ENCODE measurements at regions not wholly inside any gene's neighbourhood (a gene's known extent, or its start where the extent isn't known, plus 50 kb on each side); places are given as distances from the start of the nearest gene placed in this dataset.

DNA sequence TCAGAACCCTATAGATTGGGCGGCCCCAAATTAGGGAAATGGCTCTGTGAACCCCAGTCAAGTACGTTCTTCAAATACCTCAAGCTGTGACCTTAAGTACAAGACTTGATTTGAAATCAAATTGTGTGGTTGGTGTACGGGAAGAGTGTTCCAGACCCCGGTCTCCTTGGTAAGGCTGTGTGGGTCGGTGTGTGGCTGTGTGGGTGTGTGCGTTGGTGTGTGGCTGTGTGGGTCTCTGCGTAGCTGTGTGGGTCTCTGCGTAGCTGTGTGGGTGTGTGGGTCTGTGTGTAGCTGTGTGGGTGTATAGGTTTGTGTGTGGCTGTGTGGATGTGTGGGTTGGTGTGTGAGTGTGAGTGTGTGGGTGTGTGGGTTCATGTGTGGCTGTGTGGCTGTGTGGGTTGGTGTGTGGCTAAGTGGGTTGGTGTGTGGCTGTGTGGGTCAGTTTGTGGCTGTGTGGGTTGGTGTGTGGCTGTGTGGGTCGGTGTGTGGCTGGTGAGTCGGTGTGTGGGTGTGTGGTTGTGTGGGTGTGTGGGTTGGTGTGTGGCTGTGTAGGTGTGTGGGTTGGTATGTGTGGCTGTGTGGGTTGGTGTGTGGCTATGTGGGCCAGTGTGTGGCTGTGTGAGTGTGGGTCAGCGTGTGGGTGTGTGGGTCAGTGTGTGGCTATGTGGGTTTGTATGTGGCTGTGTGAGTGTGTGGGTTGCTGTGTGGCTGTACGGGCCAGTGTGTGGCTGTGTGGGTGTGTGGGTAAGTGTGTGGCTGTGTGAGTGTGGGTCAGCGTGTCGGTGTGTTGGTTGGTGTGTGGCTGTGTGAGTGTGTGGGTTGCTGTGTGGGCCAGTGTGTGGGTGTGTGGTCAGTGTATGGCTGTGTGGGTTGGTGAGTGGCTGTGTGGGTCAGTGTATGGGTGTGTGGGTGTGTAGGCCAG, 238.7 kb upstream of the ZFHX3 start:
- Histone ChIP-seq H3K9me3 (ENCODE audit: control insufficient read depth, insufficient read depth, low read length) (no peaks in the 10 kb centered on the region), H3K14ac (replicated peaks; ENCODE audit: low read depth, low read length) (no peak overlapping the region), H3K27me3 (ENCODE audit: control insufficient read depth, insufficient read depth, low read length) (peaks cover 39% of the 10 kb centered on the region), H2AK9ac (replicated peaks; ENCODE audit: low read depth, low read length, poor library complexity) (no peak overlapping the region), H4K5ac (ENCODE audit: low read depth, low read length) (no peak overlapping the region), H3K36me3 (ENCODE audit: control insufficient read depth, insufficient read depth, low read length) (no peaks in the 10 kb centered on the region), H3K4me3 (ENCODE audit: insufficient read depth, low read depth, low read length) (no peak overlapping the region), H3K56ac (ENCODE audit: extremely low read depth, insufficient read depth, low read length) (no peak overlapping the region), H3K23ac (ENCODE audit: low read depth, low read length) (no peak overlapping the region), H3K18ac (ENCODE audit: low read depth, low read length) (no peak overlapping the region), H3K79me1 (ENCODE audit: low read depth in 1 of 2, low read length in 2 of 2) (no peaks in the 10 kb centered on the region), H3K4ac (ENCODE audit: low read depth, low read length) (no peak overlapping the region), H2BK5ac (ENCODE audit: low read depth, low read length, poor library complexity, severe bottlenecking) (peak overlapping the region; percentile 52), H4K8ac (ENCODE audit: low read depth in 2 of 2, low read length in 2 of 2) (no peak overlapping the region), H3K9ac (ENCODE audit: low read depth, low read length) (no peak overlapping the region), H2AFZ (replicated peaks; ENCODE audit: low read length, poor library complexity) (no peak overlapping the region), H2BK120ac (ENCODE audit: low read depth, low read length) (no peak overlapping the region), H2AK5ac (ENCODE audit: low read depth, low read length) (no peak overlapping the region), H3K4me1 (ENCODE audit: control insufficient read depth, insufficient read depth, low read length) (no peaks in the 10 kb centered on the region), H3K4me2 (ENCODE audit: low read depth, low read length) (no peak overlapping the region), H4K20me1 (ENCODE audit: insufficient read depth, low read length) (no peaks in the 10 kb centered on the region), H2BK15ac (ENCODE audit: low read depth, low read length) (no peak overlapping the region; the same call in 2 of the 3 replicates), H4K91ac (ENCODE audit: insufficient read depth, low read depth, low read length) (no peak overlapping the region), H3K9me1 (ENCODE audit: insufficient read depth, low read length) (no peaks in the 10 kb centered on the region), H2BK20ac (ENCODE audit: low read depth, low read length) (no peak overlapping the region), H3K27ac (ENCODE audit: insufficient read depth, low read length) (no peak overlapping the region)
- DNase-seq (no peak), ATAC-seq (ENCODE audit: low read depth) (no peak)
- WGBS, 2 experiments (ENCODE audit: extremely low coverage in 2 of 2, insufficient read length in 1 of 2): 98% methylated on average over 7 of the region's 14 CpGs; no CpG with 5 or more reads in 1 of the 2 experiments
- intact Hi-C loops (cut with micrococcal nuclease): no loop called here
- BruUV-seq (replicated peaks): no TSS peak
- in situ Hi-C loops (cut with MboI; ENCODE audit: low sequenced_read_pairs): no loop called here
- CTCF ChIA-PET: no interaction called here
- POLR2A ChIA-PET (ENCODE audit: unreplicated experiment): no interaction called here
- dilution Hi-C loops (cut with HindIII; ENCODE audit: low sequenced_read_pairs, unreplicated experiment): no loop called here
- no peak for TF ChIP-seq BHLHE40 (IDR thresholded peaks at IDR 0.05; ENCODE audit: low read depth, low read length)
